UCSD-AML1 (cell line): ENCODE measurements at regions not wholly inside any gene's neighbourhood (a gene's known extent, or its start where the extent isn't known, plus 50 kb on each side); places are given as distances from the start of the nearest gene placed in this dataset.

Source experiments
- DNase-seq: peaks from one replicate; lab custom pipeline; 2025; ENCODE audit not compliant: unreplicated experiment; lab: John Stamatoyannopoulos, UW

DNA sequence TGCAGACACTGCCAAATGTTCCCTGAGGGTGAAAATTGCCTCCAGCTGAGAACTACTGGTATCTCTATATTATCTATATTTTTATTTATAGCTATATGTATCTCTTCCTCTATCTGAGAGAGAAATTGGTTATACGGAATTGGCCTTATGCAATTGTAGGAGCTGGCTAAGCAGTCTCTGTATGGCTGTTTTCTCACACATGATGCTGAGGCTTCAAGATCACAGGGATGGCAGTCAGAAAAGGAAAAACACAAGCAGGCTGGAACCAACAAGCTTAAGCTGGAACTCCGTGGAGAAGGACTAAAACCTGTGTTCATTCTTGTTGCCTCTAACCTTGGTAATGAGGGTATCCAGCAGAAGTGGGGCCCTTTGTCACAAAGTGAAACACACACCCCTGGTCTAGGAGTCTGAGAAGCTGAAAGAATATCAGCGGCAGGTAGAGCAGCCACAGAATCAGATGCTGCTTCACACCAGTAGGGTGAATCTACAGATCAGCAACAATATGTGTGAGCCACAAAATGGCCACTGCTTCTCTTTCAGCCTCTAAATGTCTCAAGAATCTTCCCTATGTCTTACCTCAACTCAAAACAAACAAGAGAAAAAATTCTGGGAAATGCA is 166.5 kb upstream of the PPP1R2C start:
- DNase-seq: no peak

DNA sequence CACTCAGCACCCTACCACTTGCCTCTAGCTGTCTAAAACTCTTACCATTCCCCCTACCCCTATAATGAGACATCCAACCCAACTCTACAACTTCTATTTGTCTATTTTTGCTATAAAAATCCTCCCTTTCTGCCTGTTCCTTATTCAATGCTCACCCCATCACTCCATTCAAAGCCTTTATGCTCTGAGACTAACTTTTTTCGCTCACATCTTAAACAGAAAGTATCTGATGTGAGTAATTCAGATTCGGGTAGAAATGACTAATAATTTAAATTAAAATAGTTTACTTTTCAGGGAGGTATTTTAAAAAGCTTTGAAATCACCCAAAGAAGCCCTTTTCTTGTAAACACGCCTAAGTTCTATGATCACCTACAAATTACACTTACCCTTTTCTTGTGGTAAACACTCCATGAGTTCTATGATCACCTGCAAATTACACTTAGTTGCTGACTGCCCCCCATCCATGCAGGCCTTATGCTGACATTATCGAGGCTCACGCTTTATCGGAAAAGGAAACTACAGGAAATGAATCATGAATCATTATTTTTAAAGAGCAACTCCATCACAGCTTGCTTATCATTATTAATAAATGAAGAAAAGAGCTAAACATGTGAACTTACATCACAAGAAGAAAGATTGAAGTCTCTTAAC is 168.7 kb upstream of the PPP1R2C start:
- DNase-seq: no peak

DNA sequence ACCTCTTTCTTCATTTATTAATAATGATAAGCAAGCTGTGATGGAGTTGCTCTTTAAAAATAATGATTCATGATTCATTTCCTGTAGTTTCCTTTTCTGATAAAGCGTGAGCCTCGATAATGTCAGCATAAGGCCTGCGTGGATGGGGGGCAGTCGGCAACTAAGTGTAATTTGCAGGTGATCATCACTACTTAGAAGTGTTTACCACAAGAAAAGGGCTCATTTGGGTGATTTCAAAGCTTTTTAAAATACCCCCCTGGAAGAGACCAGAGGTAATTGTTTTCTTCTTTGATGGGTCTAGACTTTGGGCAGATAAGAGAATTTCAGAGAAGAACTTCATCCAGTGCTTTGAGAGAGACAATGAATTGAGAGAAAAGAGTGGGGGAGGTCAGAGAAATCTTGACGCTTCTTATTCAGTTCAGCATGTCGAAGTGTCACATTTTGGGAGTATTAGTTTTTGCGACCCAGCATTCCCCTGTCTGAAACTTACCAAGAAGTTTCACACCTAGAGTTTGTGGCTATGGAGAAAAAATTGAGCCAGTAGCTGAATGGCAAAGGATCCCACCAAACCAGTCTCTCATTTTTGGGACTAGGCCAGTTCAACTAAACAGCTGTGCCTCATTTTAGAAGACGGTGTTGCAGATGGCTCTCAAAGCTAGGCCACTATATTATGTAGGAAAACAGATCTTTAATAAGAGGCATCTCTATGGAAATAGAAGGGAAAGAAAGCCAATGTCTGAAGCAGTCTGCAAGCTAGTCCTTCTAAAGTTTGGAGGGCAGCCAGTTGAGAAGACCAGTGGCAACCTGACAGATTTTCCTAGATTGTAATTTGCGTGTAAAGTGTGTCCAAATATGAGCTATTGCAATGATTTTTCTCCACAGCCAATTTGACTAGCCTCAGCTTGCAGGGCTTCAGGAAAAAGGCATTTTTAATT is 171.0 kb upstream of the PPP1R2C start:
- DNase-seq: no peak

DNA sequence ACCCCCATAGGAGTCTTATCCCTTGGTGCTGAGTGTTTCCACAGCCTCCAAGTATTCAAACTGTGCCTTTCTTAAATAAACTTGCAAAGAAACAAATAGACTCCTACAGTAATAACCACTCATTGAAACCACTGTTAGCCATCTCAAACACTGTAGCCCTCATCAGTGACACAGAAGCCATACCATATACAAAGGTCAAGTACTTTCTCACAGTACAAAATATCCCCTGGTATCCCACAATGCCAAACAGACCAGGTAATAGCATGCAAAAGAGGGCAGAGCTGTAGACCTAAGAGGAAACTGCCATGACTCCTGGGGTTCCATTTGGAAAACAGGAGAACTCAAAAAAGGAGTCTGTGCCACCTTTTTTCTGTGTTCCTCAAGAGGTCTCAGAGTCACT is 173.8 kb upstream of the PPP1R2C start:
- DNase-seq: no peak

DNA sequence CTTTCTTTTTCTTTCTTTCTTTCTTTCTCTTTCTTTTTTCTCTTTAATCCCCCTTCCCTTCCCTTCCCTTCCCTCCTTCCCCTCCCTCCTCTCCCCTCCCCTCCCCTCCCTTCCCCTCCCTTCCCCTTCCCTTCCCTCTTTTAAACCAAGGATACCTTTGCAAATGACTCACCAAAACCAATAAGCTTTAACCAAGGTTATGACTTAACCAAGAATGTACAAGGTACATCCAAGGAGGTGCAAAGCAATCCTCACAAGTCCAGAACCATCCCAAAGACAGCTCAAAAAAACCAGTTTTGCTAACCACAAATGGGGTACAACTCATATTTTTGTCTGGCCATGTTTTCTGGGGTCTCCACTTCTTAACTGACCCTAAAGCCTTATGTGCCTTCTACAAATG is 174.7 kb upstream of the PPP1R2C start:
- DNase-seq: no peak

DNA sequence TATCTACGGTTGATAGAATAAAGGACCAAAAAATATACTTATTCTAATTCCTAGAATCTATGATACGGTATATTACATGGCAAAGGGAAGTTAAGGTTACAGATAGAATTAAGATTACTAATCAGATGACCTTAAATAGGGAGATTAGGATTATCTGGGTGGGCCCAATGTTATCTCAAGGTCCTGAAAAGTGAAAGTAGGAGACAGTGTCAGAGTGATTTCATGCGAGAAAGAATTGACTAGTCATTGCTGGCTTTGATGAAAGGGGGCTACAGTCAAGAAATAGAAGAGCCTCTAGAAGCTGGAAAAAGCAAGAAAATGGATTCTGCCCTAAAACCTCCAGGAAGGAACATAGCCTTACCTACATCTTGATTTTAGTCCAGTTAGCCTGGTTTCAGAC is 176.9 kb upstream of the PPP1R2C start:
- no peak for DNase-seq

DNA sequence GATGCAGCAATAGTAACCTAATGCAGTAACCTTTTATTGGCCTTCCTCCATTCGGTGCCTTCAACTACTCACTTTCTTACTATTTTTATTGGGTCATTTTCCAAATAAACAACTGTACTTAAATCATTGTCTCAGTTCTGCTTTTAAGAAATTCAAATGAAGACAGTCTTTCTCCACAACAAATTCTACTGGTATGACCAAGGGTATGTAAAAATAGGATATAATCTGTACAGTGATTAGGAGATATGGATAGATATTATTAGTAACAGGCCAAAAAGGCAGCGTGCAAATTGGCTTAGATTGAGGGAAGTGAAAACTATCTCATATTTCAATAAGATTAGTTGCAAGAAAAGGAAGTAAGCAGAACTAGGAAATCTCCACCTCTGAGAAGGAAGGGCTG is 177.4 kb upstream of the PPP1R2C start:
- DNase-seq: no peak

DNA sequence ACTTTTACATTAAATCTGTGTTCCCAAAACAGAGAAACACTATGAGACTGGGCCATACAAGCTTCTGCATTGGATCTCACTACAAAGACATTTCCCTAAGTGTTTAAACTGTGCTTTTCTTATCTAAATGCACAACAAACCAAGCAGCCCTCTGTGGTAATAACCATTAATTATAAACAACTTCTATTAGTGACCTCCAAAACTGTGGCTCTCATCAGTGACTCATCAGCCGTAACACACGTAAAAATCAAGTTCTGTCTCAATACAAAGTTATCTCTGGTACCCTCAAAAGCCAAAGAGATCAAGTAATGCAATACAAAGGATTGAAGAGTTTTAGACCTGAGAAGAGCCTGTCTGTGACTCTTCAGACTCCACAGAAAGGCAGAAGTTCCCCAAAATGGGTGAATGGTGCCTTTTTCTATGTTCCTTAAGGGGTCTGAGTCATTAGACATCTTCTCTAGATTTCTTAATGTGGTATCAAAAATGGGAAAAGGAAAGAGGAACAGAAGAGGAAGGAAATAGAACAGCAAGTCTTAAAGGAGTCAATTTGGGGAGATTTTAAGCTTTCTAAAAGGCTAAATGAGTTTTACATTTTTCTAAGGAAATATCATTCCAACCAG is 189.8 kb upstream of the PPP1R2C start:
- DNase-seq: no peak

DNA sequence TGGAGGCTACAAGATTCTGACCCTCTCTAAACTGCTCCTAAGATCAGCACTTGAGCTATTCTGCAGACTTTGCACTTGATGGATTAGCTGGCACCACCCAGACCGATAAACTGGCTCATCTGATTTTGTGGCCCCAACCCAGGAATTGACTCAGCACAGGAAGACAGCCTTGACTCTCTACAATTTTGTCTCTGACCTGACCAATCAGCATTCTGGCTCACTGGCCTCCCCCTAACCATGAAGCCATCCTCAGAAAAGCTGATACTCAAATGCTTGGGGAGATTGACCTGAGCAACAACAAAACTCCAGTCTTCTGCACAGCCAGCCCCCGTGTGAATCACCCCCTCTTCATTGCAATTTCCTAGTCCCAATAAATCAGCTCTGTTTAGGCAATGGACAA is 195.4 kb upstream of the PPP1R2C start:
- no peak for DNase-seq

DNA sequence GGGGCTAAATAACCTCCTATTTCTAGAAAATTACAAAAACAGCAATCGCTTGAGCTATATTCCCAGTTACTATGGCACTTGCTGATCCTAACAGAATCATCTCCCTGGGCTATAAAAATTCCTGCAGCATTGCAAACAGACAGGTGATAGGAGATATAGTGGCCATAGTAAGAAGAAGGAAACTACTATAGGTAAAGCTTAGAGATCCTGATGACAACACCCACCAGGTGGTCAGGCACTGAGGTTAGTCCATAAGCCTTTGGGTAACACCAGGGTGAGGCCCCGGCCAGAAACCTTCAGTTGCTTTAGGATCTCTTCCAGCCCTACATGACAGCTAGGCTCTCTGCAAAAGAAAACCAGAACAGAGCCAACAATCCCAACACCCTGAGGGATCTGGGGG is 197.9 kb upstream of the PPP1R2C start:
- DNase-seq: no peak

DNA sequence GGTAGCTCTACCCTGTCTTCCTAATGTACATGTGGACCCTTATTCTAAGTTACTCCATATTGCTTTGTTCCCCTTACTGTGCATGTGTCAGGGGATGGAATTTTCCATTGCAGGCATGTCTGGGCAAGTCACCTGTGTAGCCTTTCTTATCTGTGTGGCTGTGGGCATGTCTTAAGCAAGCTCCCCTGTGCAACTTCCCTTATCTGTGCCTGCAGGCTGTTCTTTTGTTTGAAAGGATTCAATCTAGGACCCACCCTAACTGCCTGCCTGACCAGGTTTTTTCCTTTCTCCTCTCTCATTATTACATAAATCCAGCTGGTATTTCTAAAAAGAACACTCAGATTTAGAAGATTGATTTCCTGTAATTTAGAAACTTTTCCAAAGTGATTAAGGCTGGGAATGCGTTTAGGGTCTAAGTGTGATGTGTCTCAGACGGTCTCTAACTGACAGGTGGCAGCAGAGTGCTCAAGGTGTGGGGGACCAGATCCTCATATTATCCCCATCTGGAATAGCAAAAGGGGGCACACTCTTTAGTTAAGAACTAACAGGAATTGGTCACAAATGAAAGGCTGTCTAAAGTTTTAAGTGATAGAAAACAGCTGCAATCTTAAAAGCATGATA is 198.9 kb upstream of the PPP1R2C start:
- no peak for DNase-seq

DNA sequence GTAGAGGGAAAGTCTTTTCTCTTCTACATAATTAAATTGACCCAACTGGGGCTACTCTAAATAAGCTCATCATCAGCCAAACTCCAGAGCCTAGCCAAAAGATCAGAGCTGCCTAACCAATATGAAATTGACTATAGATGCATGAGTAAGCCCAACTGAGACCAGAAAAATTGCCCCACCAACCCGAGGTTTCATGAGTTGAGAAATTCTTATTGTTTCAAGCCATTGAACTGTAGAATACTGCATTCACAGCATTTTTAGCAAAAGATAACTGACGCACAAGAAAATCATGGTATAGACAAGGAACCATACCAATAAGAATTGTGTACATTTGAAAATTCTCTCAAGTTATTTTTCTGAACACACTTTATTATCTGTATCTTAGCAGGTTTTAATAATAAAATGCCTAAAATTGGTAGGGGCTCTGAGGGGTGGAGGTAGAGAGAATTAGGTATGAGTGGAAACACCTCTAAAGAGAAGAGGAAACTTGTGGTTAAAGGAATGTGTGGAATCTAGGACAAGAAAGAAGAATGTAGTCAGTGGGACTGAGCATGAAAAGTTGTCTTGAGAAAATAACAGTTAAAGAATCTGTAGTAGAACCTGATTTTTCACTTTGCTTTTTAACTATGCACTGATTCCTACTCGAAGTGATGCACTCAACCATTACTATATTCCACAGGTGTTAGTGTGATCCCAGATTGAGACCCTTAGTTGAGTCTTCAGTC is 200.9 kb upstream of the PPP1R2C start:
- no peak for DNase-seq

DNA sequence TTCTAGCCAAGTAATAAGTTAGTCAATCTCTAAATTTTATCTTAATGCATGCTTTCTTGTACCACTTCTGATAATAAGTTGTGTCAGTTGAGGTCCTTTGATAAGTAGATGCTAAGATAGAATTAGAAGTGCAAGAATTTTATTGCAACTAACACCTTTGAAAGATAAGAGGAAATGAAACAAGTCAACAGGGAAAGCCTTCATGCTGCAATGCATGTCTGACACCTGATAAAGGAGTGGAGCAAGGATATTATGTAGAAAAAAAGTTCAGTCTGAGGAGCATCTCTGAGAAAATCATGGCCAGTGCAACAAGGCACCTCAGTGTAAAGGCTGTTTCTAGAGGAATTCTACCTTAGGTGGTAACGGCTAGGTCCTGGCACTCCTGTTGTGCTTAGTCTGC is 210.7 kb upstream of the PPP1R2C start:
- DNase-seq: no peak

DNA sequence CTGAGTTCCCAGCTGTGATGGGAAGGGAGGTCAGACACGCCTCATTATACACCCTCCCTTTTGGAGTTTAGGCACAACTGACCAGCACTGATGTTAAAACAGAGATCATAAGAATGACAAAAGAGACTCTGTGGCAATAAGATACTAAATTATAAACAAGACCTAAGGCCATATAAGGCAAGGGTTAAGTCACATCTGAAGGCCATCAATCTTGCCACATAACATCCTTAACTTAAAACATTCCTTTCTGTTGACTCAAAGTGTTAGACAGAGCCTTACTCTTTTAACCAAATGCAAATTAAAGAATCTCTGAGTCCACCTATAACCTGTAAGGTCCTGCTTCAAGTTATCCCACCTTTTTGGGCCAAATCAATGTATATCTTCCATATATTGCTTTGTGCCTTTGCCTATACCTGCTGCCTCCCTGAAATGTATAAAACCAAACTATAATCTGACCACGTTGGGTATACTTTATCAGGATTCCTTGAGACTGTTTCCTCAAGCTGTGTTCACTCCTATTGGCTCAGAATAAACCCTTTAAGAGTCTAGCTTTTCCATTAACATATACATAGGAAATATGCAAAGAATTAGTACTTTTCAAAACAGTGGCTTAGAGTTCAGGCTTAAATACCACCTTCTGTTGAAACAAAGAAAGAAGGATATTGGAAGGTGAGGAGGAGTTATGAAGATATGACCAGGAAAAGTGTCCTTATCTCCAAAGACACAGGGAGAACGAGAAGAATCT is 214.4 kb upstream of the PPP1R2C start:
- DNase-seq: no peak

DNA sequence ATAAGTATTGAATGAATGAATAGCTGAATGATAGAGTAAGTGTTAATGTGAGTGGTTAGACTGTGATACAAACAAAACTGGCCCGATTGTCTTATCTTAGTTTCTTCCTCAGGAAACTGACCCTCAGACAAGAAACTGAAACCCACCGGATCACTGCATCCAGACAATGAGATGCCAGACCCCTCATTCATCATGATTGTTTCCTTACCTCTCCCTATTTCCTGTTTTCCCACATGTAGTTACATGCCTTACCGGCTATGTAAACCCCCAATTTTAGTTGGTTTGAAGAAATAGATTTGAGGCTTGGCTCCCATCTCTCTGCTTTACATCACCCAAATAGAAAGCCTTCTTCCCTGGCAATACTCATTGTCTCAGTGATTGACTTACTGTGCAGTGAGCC is 218.9 kb upstream of the PPP1R2C start:
- no peak for DNase-seq

DNA sequence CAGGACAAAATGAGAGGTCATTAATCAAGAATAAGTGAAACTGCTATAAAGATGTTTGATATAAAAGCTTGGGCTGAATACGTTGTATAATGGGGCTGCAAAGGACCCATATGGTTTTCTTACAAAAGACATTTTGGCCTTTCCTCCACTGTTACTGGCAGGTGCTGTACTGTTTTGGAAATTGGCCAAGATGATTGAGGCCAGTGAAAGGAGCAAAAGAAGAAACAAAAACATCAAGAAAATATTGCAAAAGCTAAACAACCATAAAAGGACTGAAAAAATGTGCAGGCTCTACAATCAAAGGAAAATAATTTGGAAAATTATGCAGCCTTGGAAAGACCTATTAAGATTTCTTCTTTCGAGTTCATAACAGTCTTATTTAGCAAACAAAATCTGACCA is 222.2 kb upstream of the PPP1R2C start:
- no peak for DNase-seq

DNA sequence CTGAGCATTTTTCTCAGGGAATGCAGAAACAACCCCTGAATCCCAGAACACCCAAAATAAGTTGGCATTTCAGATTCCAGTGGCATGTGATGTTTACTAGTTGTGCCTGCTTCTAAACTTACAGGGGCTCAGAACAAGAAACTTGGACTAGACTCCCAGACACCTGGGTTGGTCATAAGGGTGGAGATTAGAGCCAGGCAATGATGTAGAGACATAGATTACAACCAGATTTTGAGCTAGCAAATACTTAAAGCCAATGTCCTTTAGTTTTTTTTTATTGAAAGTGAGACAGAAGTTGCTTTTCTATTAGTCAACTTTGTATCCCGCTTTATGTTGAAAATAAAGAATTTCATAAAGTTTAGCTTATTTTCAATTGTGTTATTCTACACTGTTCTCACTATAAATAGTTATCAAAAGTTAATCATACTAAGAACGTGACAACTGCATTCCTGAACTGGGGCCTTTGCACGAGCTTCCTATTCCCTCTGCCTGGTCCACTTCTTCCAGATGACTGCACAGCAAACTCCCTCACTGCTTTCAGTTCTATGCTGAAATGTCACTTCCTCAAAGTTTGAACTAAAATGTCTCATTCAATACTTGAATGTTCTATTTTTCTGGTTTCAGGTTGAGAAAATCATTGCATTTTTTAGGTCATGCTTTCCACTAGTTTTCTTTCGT is 224.7 kb upstream of the PPP1R2C start:
- no peak for DNase-seq

DNA sequence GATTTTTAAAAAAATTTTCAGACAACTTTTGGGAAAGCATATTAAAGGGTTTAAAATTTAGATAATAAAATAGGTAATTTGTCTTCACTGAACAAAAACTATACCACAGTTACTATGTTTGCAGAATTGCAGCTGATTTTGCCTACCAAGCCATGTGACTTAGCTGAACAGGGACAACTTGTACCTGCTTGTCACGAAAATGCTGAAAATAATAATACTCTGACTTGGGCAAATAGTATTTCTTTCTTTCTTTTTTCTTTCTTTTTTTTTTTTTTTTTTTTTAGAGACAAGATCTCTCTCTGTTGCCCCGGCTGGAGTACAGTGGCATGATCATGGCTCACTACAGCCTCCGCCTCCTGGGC is 225.2 kb upstream of the PPP1R2C start:
- DNase-seq: no peak

DNA sequence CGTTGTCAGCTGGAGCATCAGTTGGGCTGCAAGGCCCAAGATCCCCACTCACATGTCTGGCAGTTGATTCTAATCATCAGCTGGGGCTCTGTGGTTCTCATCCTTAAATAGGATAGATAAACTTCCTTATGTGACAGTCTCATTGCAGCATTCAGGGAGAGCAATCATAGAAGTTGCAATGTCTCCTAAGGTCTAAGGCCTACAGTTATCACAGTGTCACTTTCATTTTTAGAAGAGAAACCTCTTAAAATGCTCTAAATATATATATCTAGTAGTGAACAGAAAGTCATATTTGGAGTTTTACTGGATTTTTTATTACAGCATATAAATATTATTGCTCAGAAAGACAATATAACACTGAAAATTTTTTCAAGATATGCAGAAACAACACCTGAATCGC is 226.0 kb upstream of the PPP1R2C start:
- DNase-seq: no peak
